SK-N-SH (cell line): ENCODE measurements at regions not wholly inside any gene's neighbourhood (a gene's known extent, or its start where the extent isn't known, plus 50 kb on each side); places are given as distances from the start of the nearest gene placed in this dataset.

Experiments
- CTCF ChIA-PET: fragments of 300-600, 350-600 bp; formaldehyde crosslinking; extraction: SDS; loops from one replicate; lab custom pipeline; 2021; lab: Yijun Ruan, JAX
- POLR2A ChIA-PET: fragments of 350-600 bp; sonication (Branson Sonifier 250); formaldehyde crosslinking; extraction: SDS; loops from one replicate; lab custom pipeline; 2020; ENCODE audit warnings: antibody characterized with exemption, inconsistent platforms; lab: Yijun Ruan, JAX
- DNase-seq: peaks from one replicate; pipeline ENCODE4 v3.0.0; 2012
- H2AFZ ChIP-seq: fragments of 200-600 bp; sonication (generic); 2 replicates; pipeline ENCODE4 v1.8.1; 2016; ENCODE audit warnings: antibody characterized with exemption, mild to moderate bottlenecking, low read depth
- H3F3A ChIP-seq: fragments of 200-600 bp; sonication (generic); replicated peaks from 2 replicates; pipeline ENCODE3; 2016; ENCODE audit warnings: antibody characterized with exemption, mild to moderate bottlenecking; ENCODE audit not compliant: insufficient read depth
- H3K27ac ChIP-seq, 2 experiments: fragments of 200-500 bp in 1 of 2; fragments of 200-600 bp in 1 of 2; sonication (Bioruptor generic) in 1 of 2; sonication (generic), shearing (Covaris generic) in 1 of 2; 2 replicates each; pipeline versions ENCODE4 v1.5.1 to v1.6.1; 2014 to 2016; ENCODE audit warnings: low read depth in 2 of 2, inconsistent platforms in 1 of 2, low read length in 1 of 2, mild to moderate bottlenecking in 1 of 2, mixed read lengths in 1 of 2
- H3K27me3 ChIP-seq: fragments of 200-600 bp; sonication (generic), shearing (Covaris generic); 2 replicates; pipeline ENCODE4 v1.6.1; 2016; ENCODE audit warnings: mixed run types; ENCODE audit not compliant: insufficient read depth
- H3K36me3 ChIP-seq, 2 experiments: fragments of 200-500 bp in 1 of 2; fragments of 200-600 bp in 1 of 2; sonication (Bioruptor generic) in 1 of 2; sonication (generic) in 1 of 2; replicated peaks in 1 of 2; 2 replicates each; pipeline versions ENCODE3 to v1.5.1; 2014 to 2016; ENCODE audit warnings: low read length in 1 of 2, mild to moderate bottlenecking in 1 of 2; ENCODE audit not compliant: insufficient read depth in 2 of 2, control insufficient read depth in 1 of 2
- H3K4me1 ChIP-seq, 2 experiments: fragments of 200-500 bp in 1 of 2; fragments of 200-600 bp in 1 of 2; sonication (Bioruptor generic) in 1 of 2; sonication (generic), shearing (Covaris generic) in 1 of 2; 2 replicates each; pipeline versions ENCODE4 v1.5.1 to v1.6.1; 2014 to 2016; ENCODE audit warnings: low read depth in 1 of 2, low read length in 1 of 2, mixed run types in 1 of 2; ENCODE audit not compliant: insufficient read depth in 2 of 2, control insufficient read depth in 1 of 2
- H3K4me2 ChIP-seq: fragments of 200-600 bp; sonication (generic), shearing (Covaris generic); 2 replicates; pipeline ENCODE4 v1.6.1; 2017; ENCODE audit warnings: mixed run types
- H3K4me3 ChIP-seq, 2 experiments: fragments of 200-500 bp in 1 of 2; fragments of 200-600 bp in 1 of 2; sonication (Bioruptor generic) in 1 of 2; sonication (generic), shearing (Covaris generic) in 1 of 2; 2 replicates each; pipeline versions ENCODE4 v1.5.1 to v1.8.1; 2014 to 2016; ENCODE audit warnings: low read depth in 2 of 2, inconsistent platforms in 1 of 2, low read length in 1 of 2, mild to moderate bottlenecking in 1 of 2, mixed read lengths in 1 of 2, moderate library complexity in 1 of 2
- H3K79me2 ChIP-seq: fragments of 200-600 bp; sonication (generic); 2 replicates; pipeline ENCODE4 v1.8.1; 2017; ENCODE audit warnings: mild to moderate bottlenecking; ENCODE audit not compliant: insufficient read depth
- H3K9ac ChIP-seq: fragments of 200-600 bp; sonication (generic); 2 replicates; pipeline ENCODE4 v1.6.1; 2017; ENCODE audit warnings: mixed run types
- H3K9me2 ChIP-seq: fragments of 200-600 bp; sonication (generic); 2 replicates; pipeline ENCODE4 v1.6.1; 2017; ENCODE audit warnings: mixed run types
- H3K9me3 ChIP-seq: fragments of 200-600 bp; sonication (generic); 2 replicates; pipeline ENCODE4 v1.6.1; 2017; ENCODE audit warnings: mixed run types, mild to moderate bottlenecking, moderate library complexity
- H4K20me1 ChIP-seq: fragments of 200-600 bp; sonication (generic); 2 replicates; pipeline ENCODE4 v1.6.1; 2017; ENCODE audit warnings: mild to moderate bottlenecking, mixed run types; ENCODE audit not compliant: insufficient read depth
- CHD2 ChIP-seq: fragments of 150-350 bp; IDR thresholded peaks from 2 replicates; pipeline ENCODE4 v1.6.1; 2018; ENCODE audit warnings: low read length; ENCODE audit not compliant: partially characterized antibody
- CTCF ChIP-seq: fragments of 200-600 bp; sonication (generic); IDR thresholded peaks from 2 replicates; pipeline ENCODE4 v1.6.1; 2017; ENCODE audit warnings: antibody characterized with exemption, mild to moderate bottlenecking, moderate library complexity
- ELF1 ChIP-seq: IDR thresholded peaks from 2 replicates; pipeline ENCODE4 v1.4.0; 2012
- FOSL2 ChIP-seq: IDR thresholded peaks from 2 replicates; pipeline ENCODE4 v1.4.0; 2012; ENCODE audit warnings: low read depth, mild to moderate bottlenecking, moderate library complexity, borderline replicate concordance
- FOXJ3 ChIP-seq: sonication (generic); formaldehyde crosslinking; IDR thresholded peaks from 2 replicates; pipeline ENCODE4 v1.5.1; 2020; ENCODE audit warnings: mild to moderate bottlenecking, missing genetic modification reagents
- GABPA ChIP-seq: IDR thresholded peaks from 2 replicates; pipeline ENCODE4 v1.4.0; 2012; ENCODE audit warnings: low read depth, mild to moderate bottlenecking
- GATA2 ChIP-seq: sonication (generic); formaldehyde crosslinking; IDR thresholded peaks from 2 replicates; pipeline ENCODE4 v1.5.0; 2020; ENCODE audit warnings: mild to moderate bottlenecking, missing genetic modification reagents
- MEF2A ChIP-seq: IDR thresholded peaks from 2 replicates; pipeline ENCODE4 v1.4.0; 2012; ENCODE audit warnings: low read depth, borderline replicate concordance
- MXI1 ChIP-seq: IDR thresholded peaks from 2 replicates; pipeline ENCODE4 v1.6.1; 2012; ENCODE audit warnings: mild to moderate bottlenecking, low read depth, low read length, improper control_type of control experiment
- NFIC ChIP-seq: IDR thresholded peaks from 2 replicates; pipeline ENCODE4 v1.4.0; 2012; ENCODE audit warnings: borderline replicate concordance
- NRF1 ChIP-seq: IDR thresholded peaks from 2 replicates; pipeline ENCODE4 v1.6.1; 2012; ENCODE audit warnings: low read depth, mild to moderate bottlenecking, low read length
- POLR2AphosphoS5 ChIP-seq: IDR thresholded peaks from 2 replicates; pipeline ENCODE4 v1.6.1; 2012; ENCODE audit warnings: low read depth, low read length
- RCOR1 ChIP-seq: fragments of 150-350 bp; IDR thresholded peaks from 2 replicates; pipeline ENCODE4 v1.6.1; 2017; ENCODE audit warnings: antibody characterized with exemption, low read length
- REST ChIP-seq: IDR thresholded peaks from 2 replicates; pipeline ENCODE4 v1.6.1; 2012; ENCODE audit warnings: mild to moderate bottlenecking, low read depth, low read length, moderate library complexity
- SIN3A ChIP-seq: IDR thresholded peaks from 2 replicates; pipeline ENCODE4 v1.6.1; 2012; ENCODE audit warnings: low read depth, mild to moderate bottlenecking, low read length, moderate library complexity, borderline replicate concordance
- SMC3 ChIP-seq: IDR thresholded peaks from 2 replicates; pipeline ENCODE4 v1.6.1; 2012; ENCODE audit warnings: low read depth, low read length, improper control_type of control experiment
- TAF1 ChIP-seq: IDR thresholded peaks from 2 replicates; pipeline ENCODE4 v1.6.1; 2012; ENCODE audit warnings: low read depth, mild to moderate bottlenecking, low read length, moderate library complexity, borderline replicate concordance
- TCF12 ChIP-seq: IDR thresholded peaks from 2 replicates; pipeline ENCODE4 v1.4.0; 2012
- TEAD4 ChIP-seq: IDR thresholded peaks from 2 replicates; pipeline ENCODE4 v1.4.0; 2012; ENCODE audit warnings: mild to moderate bottlenecking, borderline replicate concordance; ENCODE audit not compliant: insufficient read depth
- WGBS: methylation state at CpG from one replicate; pipeline ENCODE4 v1.1.6; 2017; ENCODE audit warnings: low lambda C conversion rate; 5-methylcytosine and 5-hydroxymethylcytosine counted together
- TF ChIP-seq, protein P1 (sequence below): IDR thresholded peaks from 2 replicates; pipeline ENCODE4; 2012
- TF ChIP-seq, protein P2 (sequence below): fragments of 150-350 bp; IDR thresholded peaks from 2 replicates; pipeline ENCODE4 v1.6.1; 2016; ENCODE audit warnings: mild to moderate bottlenecking, low read depth, low read length

DNA sequence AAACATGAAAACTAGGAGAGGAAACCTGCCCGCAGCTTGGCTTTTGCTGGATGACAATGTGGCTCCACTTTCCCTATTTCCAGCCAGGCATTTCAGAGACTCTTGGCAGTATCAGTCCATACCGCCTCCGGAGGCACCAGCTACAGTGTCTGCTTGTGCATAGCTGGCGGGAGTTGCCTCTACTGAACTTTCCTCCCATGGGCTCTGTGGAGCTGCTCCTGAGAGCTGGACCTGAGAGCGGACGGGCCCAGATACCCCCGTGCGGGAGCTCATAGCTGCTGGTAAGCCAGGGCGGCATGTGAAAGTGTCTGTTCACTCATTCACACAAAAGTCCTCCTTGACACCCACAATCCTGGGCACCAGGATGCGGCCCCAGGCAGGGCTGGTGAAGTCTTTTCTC, 130.3 kb upstream of the PMEPA1 start:
- Histone ChIP-seq H3K79me2 (no peaks in the 10 kb centered on the region), H3K9ac (no peak overlapping the region), H3K36me3 (no peaks in the 10 kb centered on the region), H3K4me3 (no peak overlapping the region), H3F3A (no peaks in the 10 kb centered on the region), H3K4me2 (no peak overlapping the region), H3K27me3 (no peaks in the 10 kb centered on the region), H3K4me1 (peaks cover 0 to 83% of the 10 kb centered on the region in 2 experiments; a peak in 2 of 4 replicates), H4K20me1 (no peaks in the 10 kb centered on the region), H2AFZ (no peak overlapping the region), H3K27ac (peak overlapping the region in 1 of 2 experiments; percentile 98; a peak in 2 of 4 replicates), H3K9me3 (no peaks in the 10 kb centered on the region), H3K9me2 (no peaks in the 10 kb centered on the region)
- ChIA-PET POLR2A (no interaction called here), CTCF (interaction anchor here (0.6 to 1.1 kb wide), 4 partner anchors 41 to 217 kb away, joined by 3 read pairs; no protein-coding TSS in a partner anchor)
- no peak for DNase-seq
- TF ChIP-seq TEAD4 = no peak
- 94% methylated on average over 10 of the region's 10 CpGs for WGBS

GRCh38 chr20:57838670-57839151, 128.9 kb upstream of the PMEPA1 start:
- WGBS = 46% methylated on average over 13 of the region's 18 CpGs
- Histone ChIP-seq H3K4me3 (no peak overlapping the region), H3K36me3 (no peaks in the 10 kb centered on the region), H3K9me2 (no peaks in the 10 kb centered on the region), H4K20me1 (no peaks in the 10 kb centered on the region), H3K79me2 (no peaks in the 10 kb centered on the region), H3F3A (no peaks in the 10 kb centered on the region), H3K9me3 (no peaks in the 10 kb centered on the region), H3K9ac (no peak overlapping the region), H2AFZ (no peak overlapping the region), H3K4me2 (no peak overlapping the region), H3K27me3 (no peaks in the 10 kb centered on the region), H3K27ac (peak overlapping the region in 1 of 2 experiments; percentile 98; a peak in 2 of 4 replicates), H3K4me1 (peaks cover 0 to 70% of the 10 kb centered on the region in 2 experiments; a peak in 2 of 4 replicates)
- ChIA-PET CTCF (interaction anchor here (0.7 to 1.3 kb wide), 9 partner anchors 9 to 248 kb away, joined by 3 to 4 read pairs (median 3); no protein-coding TSS in a partner anchor), POLR2A (interaction anchor here (0.6 to 1.1 kb wide), 3 partner anchors 43 to 201 kb away, joined by 3 to 4 read pairs (median 3); no protein-coding TSS in a partner anchor)
- peak; percentile 89 for DNase-seq
- peak; percentile 45; the same call in 1 of the 2 replicates for TF ChIP-seq GATA2 (CRISPR knock-in tag)
- peak; percentile 58 for TF ChIP-seq FOXJ3 (CRISPR knock-in tag)
- TF ChIP-seq NRF1 = no peak
- TF ChIP-seq FOSL2 = no peak
- TF ChIP-seq MXI1 = peak; percentile 84; the same call in 1 of the 2 replicates
- TF ChIP-seq, protein P1, sequence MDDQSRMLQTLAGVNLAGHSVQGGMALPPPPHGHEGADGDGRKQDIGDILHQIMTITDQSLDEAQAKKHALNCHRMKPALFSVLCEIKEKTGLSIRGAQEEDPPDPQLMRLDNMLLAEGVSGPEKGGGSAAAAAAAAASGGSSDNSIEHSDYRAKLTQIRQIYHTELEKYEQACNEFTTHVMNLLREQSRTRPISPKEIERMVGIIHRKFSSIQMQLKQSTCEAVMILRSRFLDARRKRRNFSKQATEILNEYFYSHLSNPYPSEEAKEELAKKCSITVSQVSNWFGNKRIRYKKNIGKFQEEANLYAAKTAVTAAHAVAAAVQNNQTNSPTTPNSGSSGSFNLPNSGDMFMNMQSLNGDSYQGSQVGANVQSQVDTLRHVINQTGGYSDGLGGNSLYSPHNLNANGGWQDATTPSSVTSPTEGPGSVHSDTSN = no peak
- TF ChIP-seq CHD2 = peak; percentile 62
- TF ChIP-seq, protein P2, sequence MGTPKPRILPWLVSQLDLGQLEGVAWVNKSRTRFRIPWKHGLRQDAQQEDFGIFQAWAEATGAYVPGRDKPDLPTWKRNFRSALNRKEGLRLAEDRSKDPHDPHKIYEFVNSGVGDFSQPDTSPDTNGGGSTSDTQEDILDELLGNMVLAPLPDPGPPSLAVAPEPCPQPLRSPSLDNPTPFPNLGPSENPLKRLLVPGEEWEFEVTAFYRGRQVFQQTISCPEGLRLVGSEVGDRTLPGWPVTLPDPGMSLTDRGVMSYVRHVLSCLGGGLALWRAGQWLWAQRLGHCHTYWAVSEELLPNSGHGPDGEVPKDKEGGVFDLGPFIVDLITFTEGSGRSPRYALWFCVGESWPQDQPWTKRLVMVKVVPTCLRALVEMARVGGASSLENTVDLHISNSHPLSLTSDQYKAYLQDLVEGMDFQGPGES = no peak
- no peak for TF ChIP-seq NFIC
- no peak for TF ChIP-seq SIN3A
- peak; percentile 9; the same call in 1 of the 2 replicates for TF ChIP-seq RCOR1
- TF ChIP-seq GABPA = no peak
- TF ChIP-seq TCF12 = peak; percentile 47; the same call in 1 of the 2 replicates
- TF ChIP-seq TAF1 = no peak
- no peak for TF ChIP-seq SMC3
- TF ChIP-seq REST = no peak
- TF ChIP-seq POLR2AphosphoS5 = no peak
- TF ChIP-seq CTCF = no peak
- TF ChIP-seq ELF1 = no peak
- no peak for TF ChIP-seq MEF2A
